Smooth muscle cell (in vitro differentiated cells): ENCODE measurements at regions not wholly inside any gene's neighbourhood (a gene's known extent, or its start where the extent isn't known, plus 50 kb on each side); places are given as distances from the start of the nearest gene placed in this dataset.

ENCODE experiments used
- DNase-seq: peaks from one replicate; lab custom pipeline; 2025; ENCODE audit not compliant: unreplicated experiment; lab: John Stamatoyannopoulos, UW
- H2AFZ ChIP-seq: fragments of 200-600 bp; sonication (generic); 2 replicates; pipeline ENCODE4 v1.6.0; 2016; ENCODE audit warnings: antibody characterized with exemption, low read depth, mild to moderate bottlenecking
- H3F3A ChIP-seq: fragments of 200-600 bp; sonication (generic); 2 replicates; pipeline ENCODE4 v1.6.0; 2017; ENCODE audit warnings: antibody characterized with exemption, low read depth
- H3K27ac ChIP-seq: fragments of 200-600 bp; sonication (generic); 2 replicates; pipeline ENCODE4 v1.5.1; 2016; ENCODE audit warnings: low read depth, mild to moderate bottlenecking
- H3K27me3 ChIP-seq: fragments of 200-600 bp; sonication (generic); 2 replicates; pipeline ENCODE4 v1.6.1; 2016; ENCODE audit warnings: low read depth, mild to moderate bottlenecking
- H3K36me3 ChIP-seq: fragments of 200-600 bp; sonication (generic); 2 replicates; pipeline ENCODE4 v1.5.1; 2016; ENCODE audit warnings: low read depth
- H3K4me1 ChIP-seq: fragments of 200-600 bp; sonication (generic); 2 replicates; pipeline ENCODE4 v1.5.1; 2016; ENCODE audit warnings: low read depth
- H3K4me2 ChIP-seq: fragments of 200-600 bp; sonication (generic); 2 replicates; pipeline ENCODE4 v1.6.0; 2016; ENCODE audit warnings: mild to moderate bottlenecking
- H3K4me3 ChIP-seq: fragments of 200-600 bp; sonication (generic); 2 replicates; pipeline ENCODE4 v1.5.1; 2016; ENCODE audit warnings: mild to moderate bottlenecking
- H3K79me2 ChIP-seq: fragments of 200-600 bp; sonication (generic); 2 replicates; pipeline ENCODE4 v1.6.0; 2016; ENCODE audit warnings: low read depth, mild to moderate bottlenecking
- H3K9ac ChIP-seq: fragments of 200-600 bp; sonication (generic); 2 replicates; pipeline ENCODE4 v1.6.0; 2016; ENCODE audit warnings: low read depth
- H3K9me3 ChIP-seq: fragments of 200-600 bp; sonication (generic); replicated peaks from 2 replicates; pipeline ENCODE4 v1.5.1; 2016; ENCODE audit warnings: low read depth
- H4K20me1 ChIP-seq: fragments of 200-600 bp; sonication (generic); 2 replicates; pipeline ENCODE4 v1.6.0; 2016; ENCODE audit warnings: low read depth
- WGBS: methylation state at CpG from one replicate; pipeline ENCODE4 v1.1.7; 2016; ENCODE audit warnings: low lambda C conversion rate; 5-methylcytosine and 5-hydroxymethylcytosine counted together
- TF ChIP-seq, protein P1 (sequence below): fragments of 200-600 bp; sonication (generic); IDR thresholded peaks from 2 replicates; pipeline ENCODE4 v1.5.1; 2017; ENCODE audit warnings: borderline replicate concordance, mild to moderate bottlenecking, antibody characterized with exemption; ENCODE audit not compliant: insufficient read depth, poor library complexity, severe bottlenecking

DNA sequence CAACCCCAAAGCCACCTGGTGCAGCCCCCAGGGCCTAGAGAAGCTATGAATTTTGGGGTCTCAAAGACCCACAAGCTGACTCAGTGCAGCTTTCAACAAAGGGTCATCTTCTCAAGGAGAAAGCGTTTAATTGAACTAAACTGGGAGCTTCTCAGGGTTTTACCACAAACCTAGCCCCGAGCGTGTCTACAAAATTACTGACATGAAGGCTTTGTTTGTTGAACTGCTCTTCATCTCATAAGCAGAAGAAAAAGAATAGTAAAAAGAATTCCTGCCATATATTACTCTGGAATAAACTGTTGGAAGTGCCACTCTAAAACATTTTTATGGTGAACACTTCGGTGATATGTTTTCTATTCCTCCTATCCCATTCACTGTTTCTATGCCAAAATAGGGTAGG is 50.8 kb upstream of the INCENP start:
- 97% methylated on average over 4 of the region's 4 CpGs for WGBS
- H3K27me3 ChIP-seq, result no peaks in the 10 kb centered on the region

DNA sequence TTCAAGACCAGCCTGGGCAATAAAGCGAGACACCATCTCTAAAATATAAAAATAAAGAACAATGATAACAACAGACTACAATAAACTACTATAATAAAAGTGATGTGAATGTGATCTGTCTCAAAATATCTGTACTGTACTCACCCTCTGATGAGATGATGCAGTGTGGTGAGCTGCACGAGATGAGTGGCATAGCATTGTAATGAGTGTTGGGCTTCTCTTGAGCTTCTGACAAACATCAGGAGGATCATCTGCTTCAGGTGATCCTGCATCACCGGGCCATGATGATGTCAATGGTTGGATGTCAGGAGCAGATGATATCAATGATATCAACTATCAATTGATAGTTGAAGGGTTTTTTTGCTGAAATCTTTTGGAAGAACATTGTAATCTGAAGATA is 52.4 kb upstream of the INCENP start:
- Histone ChIP-seq H3K36me3 (no peaks in the 10 kb centered on the region), H2AFZ (no peak overlapping the region), H3K4me3 (no peak overlapping the region), H4K20me1 (no peaks in the 10 kb centered on the region), H3K27ac (no peak overlapping the region), H3K79me2 (no peaks in the 10 kb centered on the region), H3K4me1 (no peaks in the 10 kb centered on the region), H3K9me3 (no peaks in the 10 kb centered on the region), H3F3A (no peaks in the 10 kb centered on the region), H3K4me2 (no peak overlapping the region), H3K9ac (no peak overlapping the region), H3K27me3 (no peaks in the 10 kb centered on the region)
- TF ChIP-seq, protein P1, sequence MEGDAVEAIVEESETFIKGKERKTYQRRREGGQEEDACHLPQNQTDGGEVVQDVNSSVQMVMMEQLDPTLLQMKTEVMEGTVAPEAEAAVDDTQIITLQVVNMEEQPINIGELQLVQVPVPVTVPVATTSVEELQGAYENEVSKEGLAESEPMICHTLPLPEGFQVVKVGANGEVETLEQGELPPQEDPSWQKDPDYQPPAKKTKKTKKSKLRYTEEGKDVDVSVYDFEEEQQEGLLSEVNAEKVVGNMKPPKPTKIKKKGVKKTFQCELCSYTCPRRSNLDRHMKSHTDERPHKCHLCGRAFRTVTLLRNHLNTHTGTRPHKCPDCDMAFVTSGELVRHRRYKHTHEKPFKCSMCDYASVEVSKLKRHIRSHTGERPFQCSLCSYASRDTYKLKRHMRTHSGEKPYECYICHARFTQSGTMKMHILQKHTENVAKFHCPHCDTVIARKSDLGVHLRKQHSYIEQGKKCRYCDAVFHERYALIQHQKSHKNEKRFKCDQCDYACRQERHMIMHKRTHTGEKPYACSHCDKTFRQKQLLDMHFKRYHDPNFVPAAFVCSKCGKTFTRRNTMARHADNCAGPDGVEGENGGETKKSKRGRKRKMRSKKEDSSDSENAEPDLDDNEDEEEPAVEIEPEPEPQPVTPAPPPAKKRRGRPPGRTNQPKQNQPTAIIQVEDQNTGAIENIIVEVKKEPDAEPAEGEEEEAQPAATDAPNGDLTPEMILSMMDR, result no peak
- DNase-seq, result no peak
- WGBS, result 91% methylated on average over 3 of the region's 3 CpGs

More for the DNA sequence above, 50.8 kb upstream of the INCENP start:
- Histone ChIP-seq H3K9ac (no peak overlapping the region), H3K4me1 (no peaks in the 10 kb centered on the region), H3K9me3 (no peaks in the 10 kb centered on the region), H3K4me2 (no peak overlapping the region), H3K4me3 (no peak overlapping the region), H2AFZ (no peak overlapping the region), H3F3A (no peaks in the 10 kb centered on the region), H4K20me1 (no peaks in the 10 kb centered on the region), H3K27ac (no peak overlapping the region), H3K79me2 (no peaks in the 10 kb centered on the region), H3K36me3 (no peaks in the 10 kb centered on the region)
- no peak for DNase-seq
- TF ChIP-seq, protein P1, result no peak

DNA sequence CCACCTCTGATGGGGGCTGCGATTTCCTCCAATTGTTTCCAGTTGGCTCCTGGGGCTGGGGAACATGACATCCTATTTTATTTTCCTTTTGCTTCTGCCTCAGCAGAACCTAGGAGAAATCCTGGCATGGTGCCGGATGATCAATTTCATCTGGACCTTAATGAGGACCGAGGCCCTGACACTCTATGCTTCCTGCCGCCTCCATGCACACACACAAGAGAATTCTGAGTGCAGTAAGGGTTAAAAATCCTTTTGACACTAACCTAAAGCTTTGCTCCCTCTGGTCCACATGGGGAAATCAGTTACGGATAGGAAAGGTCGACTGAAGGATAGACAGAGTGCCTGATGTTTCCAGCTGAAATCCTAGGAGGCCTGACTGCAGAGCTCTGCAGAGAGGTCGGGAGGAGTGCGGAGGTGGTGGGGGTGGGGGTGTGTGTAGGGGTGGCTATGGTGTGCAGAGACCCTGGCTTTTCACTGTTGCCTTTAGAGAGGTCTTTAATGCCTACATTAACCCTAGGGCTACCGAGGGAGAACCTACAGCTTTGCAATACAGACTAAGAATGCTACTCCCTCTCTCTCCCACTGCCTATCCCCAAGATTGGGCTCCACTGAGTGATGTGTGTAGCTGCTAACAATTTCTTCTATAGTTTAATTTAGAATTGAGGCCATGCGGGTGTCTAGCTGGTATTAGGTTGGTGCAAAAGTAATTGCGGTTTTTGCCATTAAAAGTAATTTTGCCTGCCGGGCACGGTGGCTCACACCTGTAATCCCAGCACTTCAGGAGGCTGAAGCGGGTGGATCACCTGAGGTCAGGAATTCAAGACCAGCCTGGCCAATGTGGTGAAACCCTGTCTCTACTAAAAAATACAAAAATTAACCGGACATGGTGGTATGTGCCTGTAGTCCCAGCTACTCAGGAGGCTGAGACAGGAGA is 53.6 kb upstream of the INCENP start:
- no peaks in the 10 kb centered on the region for H3F3A ChIP-seq
- no peak overlapping the region for H2AFZ ChIP-seq
- no peaks in the 10 kb centered on the region for H3K9me3 ChIP-seq
- H3K4me2 ChIP-seq, result no peak overlapping the region
- no peaks in the 10 kb centered on the region for H3K27me3 ChIP-seq
- WGBS, result 85% methylated on average over 15 of the region's 15 CpGs
- no peaks in the 10 kb centered on the region for H4K20me1 ChIP-seq
- no peak for DNase-seq
- no peak overlapping the region for H3K27ac ChIP-seq
- TF ChIP-seq, protein P1, result no peak
- no peak overlapping the region for H3K9ac ChIP-seq
- H3K79me2 ChIP-seq, result no peaks in the 10 kb centered on the region
- H3K4me1 ChIP-seq, result no peaks in the 10 kb centered on the region
- H3K36me3 ChIP-seq, result no peaks in the 10 kb centered on the region
- H3K4me3 ChIP-seq, result no peak overlapping the region

DNA sequence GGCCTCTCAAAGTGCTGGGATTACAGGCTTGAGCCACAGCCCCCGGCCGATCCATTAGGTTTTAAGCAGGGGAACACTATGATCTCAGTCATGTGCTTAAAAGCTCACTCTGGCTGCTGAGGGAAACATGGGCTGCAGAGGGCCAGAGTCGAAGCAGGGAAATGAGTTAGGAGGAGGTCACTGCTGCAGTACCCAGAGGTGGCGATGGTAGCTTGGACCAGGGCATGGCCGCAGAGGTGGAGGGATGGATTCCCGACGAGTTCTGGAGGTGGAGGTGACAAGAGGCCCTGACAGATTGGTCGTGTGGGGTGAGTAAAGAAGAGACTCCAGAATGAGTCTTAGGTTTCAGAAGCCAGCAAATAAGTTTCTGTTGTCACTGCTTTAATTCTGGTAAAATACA is 54.4 kb upstream of the INCENP start:
- Histone ChIP-seq H3K4me2 (no peak overlapping the region), H3K4me3 (no peak overlapping the region), H3K27me3 (no peaks in the 10 kb centered on the region), H3K36me3 (no peaks in the 10 kb centered on the region), H2AFZ (no peak overlapping the region), H3F3A (no peaks in the 10 kb centered on the region), H3K4me1 (no peaks in the 10 kb centered on the region), H3K27ac (no peak overlapping the region), H3K9me3 (no peaks in the 10 kb centered on the region), H3K9ac (no peak overlapping the region), H3K79me2 (no peaks in the 10 kb centered on the region), H4K20me1 (no peaks in the 10 kb centered on the region)
- TF ChIP-seq, protein P1, result no peak
- WGBS, result 88% methylated on average over 8 of the region's 8 CpGs
- DNase-seq, result no peak
